Naive B cell (primary cell): ENCODE measurements at regions not wholly inside any gene's neighbourhood (a gene's known extent, or its start where the extent isn't known, plus 50 kb on each side); places are given as distances from the start of the nearest gene placed in this dataset.
A peak's percentile ranks its signal among the peaks of the same experiment; 100 is the strongest.
"Not testable (repeated sequence)": the region's sequence is repeated elsewhere in the genome, so short reads cannot be mapped to it uniquely, and the experiment has no call there.

Experiments used
- ATAC-seq, 2 donors: fragments of 150-1000 bp; cut with Tn5 transposase; 2 replicates each; pipeline ENCODE4 v1.10.0; 2021; ENCODE audit warnings: low read depth in 2 of 2, mild to moderate bottlenecking in 2 of 2, moderate library complexity in 2 of 2
- DNase-seq: peaks from one replicate; pipeline ENCODE4 v3.0.0; 2022
- H3K27ac Mint-ChIP-seq, 6 donors: one replicate each; pipeline ENCODE4 v1.8.0; 2020 to 2022; ENCODE audit warnings: mild to moderate bottlenecking in 6 of 6, mixed read lengths in 6 of 6, moderate library complexity in 5 of 6, inconsistent platforms in 2 of 6
- H3K27me3 Mint-ChIP-seq, 3 donors: one replicate each; pipeline ENCODE4 v1.8.0; 2021 to 2022; ENCODE audit warnings: mixed read lengths in 3 of 3, mild to moderate bottlenecking in 1 of 3
- H3K36me3 Mint-ChIP-seq, 2 donors: one replicate each; pipeline ENCODE4 v1.8.0; 2020 to 2022; ENCODE audit warnings: mixed read lengths in 2 of 2, inconsistent platforms in 1 of 2, mild to moderate bottlenecking in 1 of 2
- H3K4me1 Mint-ChIP-seq, 3 donors: one replicate each; pipeline ENCODE4 v1.8.0; 2020 to 2022; ENCODE audit warnings: mixed read lengths in 3 of 3, inconsistent platforms in 1 of 3, mild to moderate bottlenecking in 1 of 3, moderate library complexity in 1 of 3
- H3K4me3 Mint-ChIP-seq, 8 donors: one replicate each; pipeline ENCODE4 v1.8.0; 2020 to 2022; ENCODE audit warnings: mild to moderate bottlenecking in 8 of 8, mixed read lengths in 8 of 8, moderate library complexity in 8 of 8, inconsistent platforms in 2 of 8
- H3K9me3 Mint-ChIP-seq, 7 donors: one replicate each; pipeline ENCODE4 v1.8.0; 2020 to 2022; ENCODE audit warnings: mixed read lengths in 7 of 7, mild to moderate bottlenecking in 5 of 7, inconsistent platforms in 2 of 7, moderate library complexity in 1 of 7

DNA sequence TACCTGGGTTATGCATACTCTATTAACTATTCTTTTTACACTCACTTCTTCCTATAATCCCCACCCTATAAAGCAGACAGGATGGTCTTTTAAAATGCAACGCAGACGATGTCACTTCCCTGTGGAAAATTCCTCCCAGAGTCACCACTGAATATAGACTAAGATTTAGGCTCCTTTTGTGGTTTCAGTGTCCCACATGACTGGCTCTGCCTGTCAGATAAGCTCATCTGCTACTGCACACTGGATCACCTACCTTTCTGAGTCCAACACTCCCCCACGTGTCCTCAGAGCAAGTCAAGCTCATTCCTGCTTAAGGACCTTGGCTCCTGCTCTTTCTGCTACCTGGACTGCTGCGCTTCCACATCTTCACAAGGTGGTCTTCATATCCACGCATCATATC, 73.0 kb upstream of the SIPA1L2 start:
- Mint-ChIP-seq H3K27ac (no peak overlapping the region), H3K27me3 (peaks cover 0 to 8% (median 0%) of the 10 kb centered on the region in 3 donors), H3K36me3 (no peaks in the 10 kb centered on the region), H3K9me3 (peaks cover 0 to 5% (median 2%) of the 10 kb centered on the region in 7 donors), H3K4me1 (no peaks in the 10 kb centered on the region), H3K4me3 (no peak overlapping the region)
- DNase-seq (no peak), ATAC-seq (no peak)

DNA sequence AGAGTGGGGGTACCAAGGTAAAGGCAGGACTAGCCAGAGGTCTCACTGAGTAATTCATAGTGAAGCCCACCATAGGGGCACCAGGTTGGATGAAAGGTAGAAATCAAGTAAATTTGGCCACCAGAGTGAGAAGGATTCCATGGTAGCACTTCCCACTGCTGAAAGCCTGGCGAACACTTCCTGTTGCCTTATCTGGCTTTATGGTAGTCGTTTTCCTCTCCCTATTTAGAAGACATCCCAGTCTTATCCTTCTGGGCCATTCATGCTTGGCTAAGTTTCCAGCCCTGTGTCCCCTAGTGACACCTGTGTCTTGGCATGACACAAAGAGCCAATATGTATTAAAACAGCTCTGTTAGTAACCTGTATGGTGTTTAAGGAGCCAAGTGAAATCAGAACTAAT, 74.3 kb upstream of the SIPA1L2 start:
- DNase-seq (no peak), ATAC-seq (no peak)
- H3K4me1 Mint-ChIP-seq = no peaks in the 10 kb centered on the region
- H3K9me3 Mint-ChIP-seq = peaks cover 0 to 5% (median 2%) of the 10 kb centered on the region in 7 donors
- no peak overlapping the region for H3K27ac Mint-ChIP-seq
- no peak overlapping the region for H3K4me3 Mint-ChIP-seq
- H3K36me3 Mint-ChIP-seq = no peaks in the 10 kb centered on the region
- peaks cover 0 to 8% (median 0%) of the 10 kb centered on the region in 3 donors for H3K27me3 Mint-ChIP-seq

DNA sequence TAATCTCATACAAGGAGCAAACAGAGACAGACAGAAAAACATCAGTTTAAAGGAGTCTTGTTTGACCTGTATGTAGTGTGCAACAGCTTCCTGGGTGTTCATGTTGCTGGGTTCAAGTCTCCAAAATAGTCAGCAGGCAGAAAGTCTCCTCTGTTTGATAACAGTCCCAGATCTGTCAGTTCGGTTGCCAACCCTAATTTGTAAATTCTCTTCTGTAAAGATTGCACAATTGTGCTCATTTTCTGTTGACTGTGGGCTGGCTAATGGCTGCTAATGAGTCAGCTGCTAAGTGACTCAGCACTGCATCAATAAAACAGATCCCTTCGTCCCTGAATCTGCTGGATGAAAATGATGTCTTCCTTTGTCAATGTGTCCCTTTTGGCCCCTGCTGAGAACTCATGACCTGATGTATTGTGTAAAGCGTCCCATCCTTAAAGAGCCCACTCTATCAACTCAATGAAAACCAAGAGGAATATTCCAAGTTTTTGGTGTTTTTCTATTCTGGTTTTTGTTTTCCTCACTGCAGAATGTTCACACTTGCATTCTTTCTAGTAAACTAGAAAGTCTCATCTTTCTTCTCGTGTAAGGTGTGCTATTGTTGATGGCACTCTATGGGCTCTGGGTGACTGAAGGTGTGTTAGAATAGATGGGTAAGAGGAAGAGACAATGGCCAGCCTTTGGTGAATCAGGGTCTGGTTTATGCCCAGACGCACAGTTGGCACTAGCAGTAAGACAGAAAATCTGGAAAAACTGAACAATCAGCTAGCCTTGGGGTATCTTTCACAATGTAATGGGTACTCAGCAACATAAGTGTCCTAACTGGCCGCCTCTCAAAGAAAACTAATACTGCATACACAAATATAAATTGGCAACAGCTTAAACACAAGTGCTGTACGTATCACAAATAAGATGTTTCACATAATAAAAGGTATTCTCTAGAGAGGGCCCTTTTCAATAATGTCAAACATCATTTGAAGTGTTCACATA, 75.1 kb upstream of the SIPA1L2 start:
- H3K4me1 Mint-ChIP-seq = no peaks in the 10 kb centered on the region
- no peak for DNase-seq
- H3K27ac Mint-ChIP-seq = no peak overlapping the region
- no peaks in the 10 kb centered on the region for H3K36me3 Mint-ChIP-seq
- H3K9me3 Mint-ChIP-seq = peaks cover 0 to 5% (median 2%) of the 10 kb centered on the region in 7 donors
- H3K27me3 Mint-ChIP-seq = peaks cover 0 to 8% (median 0%) of the 10 kb centered on the region in 3 donors
- H3K4me3 Mint-ChIP-seq = no peak overlapping the region
- ATAC-seq = no peak

DNA sequence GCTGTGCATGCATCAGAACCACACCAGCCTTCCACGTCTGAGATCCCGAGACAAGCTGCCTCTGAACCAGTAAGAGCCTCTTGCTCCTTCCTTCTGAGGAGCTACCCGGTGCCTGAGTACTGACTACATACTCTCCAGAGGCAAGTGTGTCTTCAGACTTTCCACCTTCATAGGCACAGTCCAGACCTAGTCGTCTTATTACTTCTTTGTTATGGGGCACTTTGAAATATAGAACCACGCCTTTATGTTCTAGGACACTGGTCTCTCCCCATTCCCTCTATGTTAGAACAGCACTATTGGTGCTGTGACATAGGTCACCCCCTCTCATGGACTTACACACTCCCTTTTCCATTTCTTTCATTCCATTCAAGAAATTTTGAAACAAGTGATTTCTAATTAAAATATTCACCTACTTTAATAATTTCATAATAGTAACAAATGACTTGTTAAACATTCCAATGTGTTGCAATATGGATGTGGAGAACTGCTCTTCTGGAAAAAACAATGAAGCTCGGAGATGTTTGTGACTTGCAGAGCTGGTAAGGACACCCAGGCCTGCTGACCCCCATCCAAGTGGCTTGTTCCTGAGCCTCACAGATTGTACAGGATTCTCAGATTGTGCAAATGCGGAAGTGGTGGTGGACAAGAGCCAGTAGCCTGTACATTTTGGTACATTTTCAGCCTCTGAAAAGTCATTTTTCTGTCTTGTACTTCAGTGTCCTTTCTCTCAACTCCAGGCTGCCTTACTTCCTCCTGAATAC, 76.1 kb upstream of the SIPA1L2 start:
- DNase-seq = no peak
- H3K9me3 Mint-ChIP-seq = peaks cover 0 to 5% (median 2%) of the 10 kb centered on the region in 7 donors
- no peak for ATAC-seq
- H3K4me1 Mint-ChIP-seq = no peaks in the 10 kb centered on the region
- H3K36me3 Mint-ChIP-seq = no peaks in the 10 kb centered on the region
- peaks cover 0 to 8% (median 0%) of the 10 kb centered on the region in 3 donors for H3K27me3 Mint-ChIP-seq
- H3K27ac Mint-ChIP-seq = no peak overlapping the region
- H3K4me3 Mint-ChIP-seq = no peak overlapping the region

DNA sequence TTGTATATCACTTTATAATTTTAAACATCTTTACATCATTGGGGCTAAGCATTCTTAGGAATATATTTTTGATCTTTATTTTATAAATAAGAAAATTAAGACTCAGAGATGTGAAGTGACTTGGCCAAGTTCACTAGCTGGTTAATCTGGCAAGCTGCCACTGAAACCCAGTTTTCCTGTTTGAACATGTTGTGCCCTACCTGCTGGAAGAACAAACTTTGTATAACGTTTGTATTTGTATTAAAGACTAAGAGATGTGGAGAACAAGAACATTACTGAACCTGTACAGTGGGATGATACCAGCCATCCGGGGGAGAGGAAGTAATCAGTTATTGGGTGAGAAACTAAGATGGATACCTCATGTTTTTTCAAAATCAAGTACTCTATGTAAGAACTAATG, 77.2 kb upstream of the SIPA1L2 start:
- ATAC-seq (no peak), DNase-seq (no peak)
- H3K9me3 Mint-ChIP-seq = peaks cover 0 to under 1% (median 0%) of the 10 kb centered on the region in 7 donors
- H3K4me3 Mint-ChIP-seq = no peak overlapping the region
- H3K27me3 Mint-ChIP-seq = peaks cover 0 to 8% (median 0%) of the 10 kb centered on the region in 3 donors
- H3K36me3 Mint-ChIP-seq = peaks cover 0 to 2% of the 10 kb centered on the region in 2 donors
- H3K27ac Mint-ChIP-seq = no peak overlapping the region
- H3K4me1 Mint-ChIP-seq = no peaks in the 10 kb centered on the region

DNA sequence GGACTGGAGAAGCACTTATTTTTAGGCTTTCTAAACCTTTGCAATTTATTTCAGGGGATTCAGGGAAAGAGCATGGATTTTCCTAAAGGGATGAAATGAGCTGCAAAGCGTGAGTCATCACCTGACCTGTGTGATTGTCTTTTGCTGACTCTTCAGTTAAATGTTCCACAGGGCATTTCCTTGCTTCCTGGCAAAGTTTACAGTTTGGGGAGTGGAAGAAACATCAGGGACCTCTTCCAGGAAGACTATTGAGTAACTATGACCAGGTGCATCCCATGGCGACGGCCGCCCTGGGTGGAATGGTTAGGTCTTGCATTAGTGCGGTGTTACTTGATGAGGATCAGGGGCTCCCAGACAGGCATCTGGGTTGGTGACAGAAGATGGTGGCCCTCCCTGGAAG, 79.5 kb upstream of the SIPA1L2 start:
- Mint-ChIP-seq H3K4me3 (no peak overlapping the region), H3K9me3 (peaks cover 5 to 22% (median 8%) of the 10 kb centered on the region in 7 donors), H3K27me3 (no peaks in the 10 kb centered on the region), H3K4me1 (no peaks in the 10 kb centered on the region), H3K36me3 (peaks cover 0 to 8% of the 10 kb centered on the region in 2 donors), H3K27ac (no peak overlapping the region)
- DNase-seq (no peak), ATAC-seq (no peak)

DNA sequence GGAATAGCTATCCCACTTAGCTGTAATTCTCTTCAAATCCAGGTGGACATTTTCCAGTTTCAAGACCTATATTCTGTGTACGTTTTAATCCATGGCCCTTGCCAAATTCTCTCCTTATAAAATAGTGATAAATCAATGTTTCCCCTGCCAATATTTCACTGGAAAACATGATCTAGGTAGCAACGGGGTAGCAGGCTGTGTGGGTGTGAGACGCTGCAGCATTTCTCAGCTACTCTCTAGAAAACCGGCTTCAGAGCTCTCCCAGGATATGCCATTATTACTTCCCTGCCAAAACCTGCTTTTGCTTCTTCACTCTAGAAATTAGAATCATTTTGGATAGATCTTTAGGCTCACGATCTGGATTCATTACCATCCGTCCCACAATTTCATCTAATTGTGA, 82.1 kb upstream of the SIPA1L2 start:
- H3K27me3 Mint-ChIP-seq = no peaks in the 10 kb centered on the region
- no peak overlapping the region for H3K4me3 Mint-ChIP-seq
- peaks cover 0 to 8% of the 10 kb centered on the region in 2 donors for H3K36me3 Mint-ChIP-seq
- DNase-seq (no peak), ATAC-seq (no peak)
- no peaks in the 10 kb centered on the region for H3K4me1 Mint-ChIP-seq
- H3K9me3 Mint-ChIP-seq = peaks cover 5 to 23% (median 8%) of the 10 kb centered on the region in 7 donors
- H3K27ac Mint-ChIP-seq = no peak overlapping the region

DNA sequence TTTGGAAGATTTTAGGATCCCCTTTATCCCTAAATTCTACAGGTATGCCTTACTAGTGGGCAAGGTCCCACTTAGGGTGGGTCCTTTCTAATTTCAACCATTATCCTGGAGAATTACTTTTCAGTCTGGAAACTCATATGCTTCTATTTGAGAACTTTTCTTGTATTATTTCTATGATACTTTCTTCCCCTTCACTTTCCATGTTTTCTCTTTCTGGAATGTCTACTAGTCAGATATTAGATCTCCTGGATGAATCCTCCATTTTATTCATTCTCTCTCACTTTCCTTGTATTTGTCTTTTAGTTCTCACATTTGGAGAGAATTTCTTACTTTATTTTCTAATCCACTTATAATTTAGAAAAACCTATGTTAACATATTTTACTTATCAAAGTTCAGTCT, 83.9 kb upstream of the SIPA1L2 start:
- H3K9me3 Mint-ChIP-seq = peaks cover 5 to 30% (median 9%) of the 10 kb centered on the region in 7 donors
- H3K36me3 Mint-ChIP-seq = peaks cover 0 to 8% of the 10 kb centered on the region in 2 donors
- no peak for DNase-seq
- no peak for ATAC-seq
- no peak overlapping the region for H3K4me3 Mint-ChIP-seq
- H3K27me3 Mint-ChIP-seq = no peaks in the 10 kb centered on the region
- no peaks in the 10 kb centered on the region for H3K4me1 Mint-ChIP-seq
- no peak overlapping the region for H3K27ac Mint-ChIP-seq

DNA sequence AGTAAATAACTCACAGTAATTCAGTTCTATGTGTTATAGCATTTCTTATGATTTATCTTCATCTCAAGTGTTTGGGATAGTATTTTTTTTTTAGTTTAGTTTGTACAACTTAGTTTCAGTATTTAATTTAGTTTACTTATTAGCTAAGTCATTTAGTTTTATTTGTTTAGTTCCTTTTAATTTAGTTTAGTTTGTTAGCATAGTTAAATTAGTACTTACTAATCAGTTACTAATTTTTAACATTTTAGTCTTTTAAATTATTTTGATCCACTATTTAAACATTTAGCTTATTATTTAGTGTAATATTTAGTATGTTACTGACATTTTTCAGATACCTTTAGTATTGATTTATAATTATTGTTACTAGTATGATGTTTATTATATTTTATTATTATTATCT, 85.2 kb upstream of the SIPA1L2 start:
- H3K36me3 Mint-ChIP-seq = peaks cover 0 to 8% of the 10 kb centered on the region in 2 donors
- DNase-seq (no peak), ATAC-seq (no peak)
- H3K27me3 Mint-ChIP-seq = no peaks in the 10 kb centered on the region
- no peaks in the 10 kb centered on the region for H3K4me1 Mint-ChIP-seq
- peaks cover 5 to 33% (median 10%) of the 10 kb centered on the region in 7 donors for H3K9me3 Mint-ChIP-seq
- H3K4me3 Mint-ChIP-seq = no peak overlapping the region
- H3K27ac Mint-ChIP-seq = no peak overlapping the region

DNA sequence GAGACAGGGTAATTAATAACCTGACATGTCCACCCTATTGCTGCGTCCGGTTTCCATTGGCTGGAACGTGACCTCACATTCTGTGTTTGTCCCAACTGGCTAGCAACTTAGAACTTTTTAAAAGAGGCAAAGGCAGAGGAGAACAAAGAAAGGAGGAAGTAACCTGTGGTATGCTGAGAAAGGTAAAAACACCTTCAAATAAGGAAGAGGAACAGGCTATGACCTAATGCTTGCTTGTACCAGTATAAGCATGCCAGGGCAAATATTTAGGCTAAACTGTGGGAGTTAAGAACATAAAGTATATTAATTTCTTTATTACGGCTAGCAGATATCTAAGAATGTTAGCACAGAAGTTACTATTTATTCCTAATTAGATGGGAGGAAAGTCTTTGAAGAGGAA, 87.3 kb upstream of the MAP10 start:
- not testable (repeated sequence) for H3K27ac Mint-ChIP-seq, H3K4me1 Mint-ChIP-seq, H3K4me3 Mint-ChIP-seq, ATAC-seq, DNase-seq, H3K36me3 Mint-ChIP-seq, H3K27me3 Mint-ChIP-seq
- H3K9me3 Mint-ChIP-seq = peaks cover 4 to 28% (median 5%) of the 10 kb centered on the region in 7 donors

DNA sequence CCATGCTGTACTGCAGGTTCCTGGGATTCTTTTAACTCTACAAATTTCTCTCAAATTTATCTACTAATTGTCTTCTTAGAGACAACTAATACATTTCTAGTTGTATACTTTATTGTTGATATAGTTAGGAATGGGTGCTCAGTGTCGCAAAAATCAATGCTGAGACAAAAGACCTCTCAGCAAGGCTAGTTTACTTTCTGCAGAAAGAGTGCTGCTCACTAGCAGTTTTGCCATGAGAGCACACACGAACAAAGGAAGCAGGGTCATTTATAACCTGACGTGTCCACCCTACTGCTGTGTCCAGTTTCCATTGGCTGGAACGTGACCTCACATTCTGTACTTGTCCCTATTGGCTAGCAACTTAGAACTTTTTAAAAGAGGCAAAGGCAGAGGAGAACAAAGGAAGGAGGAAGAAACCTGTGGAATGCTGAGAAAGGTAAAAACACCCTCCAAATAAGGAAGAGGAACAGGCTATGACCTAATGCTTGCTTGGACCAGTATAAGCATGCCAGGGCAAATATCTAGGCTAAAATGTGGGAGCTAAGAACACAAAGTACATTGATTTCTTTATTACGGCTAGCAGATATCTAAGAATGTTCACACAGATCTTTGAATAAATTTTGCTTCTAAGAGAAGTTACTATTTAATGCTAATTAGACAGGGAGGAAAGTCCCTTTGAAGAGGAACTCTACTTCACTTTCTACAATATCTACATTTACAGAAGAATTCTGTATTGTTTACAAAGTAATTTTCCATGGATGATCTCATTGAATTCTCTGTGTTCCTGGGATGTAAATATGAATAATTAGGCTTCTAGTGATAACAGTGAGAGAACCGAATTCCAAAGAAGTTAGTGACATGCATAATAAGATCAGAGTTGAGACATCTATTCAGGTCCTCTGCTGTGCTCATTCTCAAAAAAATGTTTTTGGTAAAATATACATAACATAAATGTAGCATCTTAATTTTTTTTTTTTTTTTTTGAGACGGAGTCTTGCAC, 86.0 kb upstream of the MAP10 start:
- no peaks in the 10 kb centered on the region for H3K27me3 Mint-ChIP-seq
- H3K4me1 Mint-ChIP-seq = no peaks in the 10 kb centered on the region
- no peaks in the 10 kb centered on the region for H3K36me3 Mint-ChIP-seq

DNA sequence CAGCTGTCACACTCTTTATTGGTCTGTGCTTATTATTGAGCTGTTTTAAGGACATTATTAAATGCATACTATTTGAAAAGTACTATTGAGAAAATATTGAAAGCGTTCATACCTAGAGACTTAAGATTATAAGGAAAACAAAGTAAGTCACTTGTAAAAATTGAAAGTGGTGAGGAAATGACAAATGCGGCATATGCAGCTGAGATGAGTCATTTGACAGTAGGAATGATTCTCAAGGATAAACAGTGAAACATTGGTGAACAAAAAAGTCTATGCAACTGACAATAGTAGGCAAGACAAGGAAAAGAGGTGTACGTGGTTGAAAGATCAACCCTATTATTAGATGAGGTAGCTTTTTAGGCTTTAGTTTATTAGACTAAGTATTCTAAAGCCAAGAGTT, 82.6 kb upstream of the MAP10 start:
- H3K9me3 Mint-ChIP-seq = peaks cover 0 to 12% (median 2%) of the 10 kb centered on the region in 7 donors
- H3K36me3 Mint-ChIP-seq = no peaks in the 10 kb centered on the region
- no peak for DNase-seq
- no peaks in the 10 kb centered on the region for H3K27me3 Mint-ChIP-seq
- no peak for ATAC-seq
- H3K4me1 Mint-ChIP-seq = peaks cover 0 to 12% (median 11%) of the 10 kb centered on the region in 3 donors
- no peak overlapping the region for H3K27ac Mint-ChIP-seq
- peak overlapping the region in 1 of 8 donors; percentile 9 for H3K4me3 Mint-ChIP-seq

More for the DNA sequence above, 86.0 kb upstream of the MAP10 start:
- Mint-ChIP-seq H3K9me3 (peaks cover under 1 to 15% (median 3%) of the 10 kb centered on the region in 7 donors), H3K4me3 (peak overlapping the region in 1 of 8 donors; percentile 36), H3K27ac (no peak overlapping the region)
- DNase-seq (no peak), ATAC-seq (no peak)
